ENCODE measurements at regions not wholly inside any gene's neighbourhood (a gene's known extent, or its start where the extent isn't known, plus 50 kb on each side); places are given as distances from the start of the nearest gene placed in this dataset.
"Not testable (repeated sequence)": the region's sequence is repeated elsewhere in the genome, so short reads cannot be mapped to it uniquely, and the experiment has no call there.

- ATAC-seq (no peak), DNase-seq (no peak)
- Histone ChIP-seq H3K4me1 (ENCODE audit: low read depth) (no peaks in the 10 kb centered on the region), H3K4me3 (no peak overlapping the region), H3K36me3 (ENCODE audit: low read depth) (no peaks in the 10 kb centered on the region), H3K9me3 (peaks cover 11% of the 10 kb centered on the region)
- no peak for TF ChIP-seq CTCF (IDR thresholded peaks at IDR 0.05)
- intact Hi-C loops (cut with DNase I, micrococcal nuclease): no loop called here
Measured at GRCh38 chr4:59759082-59759825, 1440.9 kb upstream of the ADGRL3 start.

- intact Hi-C loops (cut with DNase I, micrococcal nuclease): no loop called here
- Histone ChIP-seq H3K36me3 (ENCODE audit: low read depth) (no peaks in the 10 kb centered on the region), H3K4me3 (no peak overlapping the region), H3K9me3 (peaks cover 11% of the 10 kb centered on the region), H3K4me1 (ENCODE audit: low read depth) (no peaks in the 10 kb centered on the region)
- ATAC-seq (no peak), DNase-seq (no peak)
- no peak for TF ChIP-seq CTCF (IDR thresholded peaks at IDR 0.05)
Measured at GRCh38 chr4:59762344-59762743, 1437.8 kb upstream of the ADGRL3 start.

- H3K9me3 ChIP-seq: no peaks in the 10 kb centered on the region
- H3K36me3 ChIP-seq (ENCODE audit: low read depth): no peaks in the 10 kb centered on the region
- H3K4me3 ChIP-seq: no peak overlapping the region
- no peak for TF ChIP-seq CTCF (IDR thresholded peaks at IDR 0.05)
- no peaks in the 10 kb centered on the region for H3K4me1 ChIP-seq (ENCODE audit: low read depth)
- intact Hi-C loops (cut with DNase I, micrococcal nuclease): no loop called here
- ATAC-seq (no peak), DNase-seq (no peak)
Measured at GRCh38 chr4:59770601-59771264, 1429.4 kb upstream of the ADGRL3 start.

GRCh38 chr4:59772641-59773139, 1427.4 kb upstream of the ADGRL3 start:
- ATAC-seq: no peak
- no peak for DNase-seq
- Histone ChIP-seq H3K9me3 (no peaks in the 10 kb centered on the region), H3K4me1 (ENCODE audit: low read depth) (no peaks in the 10 kb centered on the region), H3K4me3 (no peak overlapping the region), H3K36me3 (ENCODE audit: low read depth) (no peaks in the 10 kb centered on the region)
- intact Hi-C loops (cut with DNase I, micrococcal nuclease): no loop called here
- TF ChIP-seq CTCF (IDR thresholded peaks at IDR 0.05): no peak

GRCh38 chr4:59780271-59780670, 1419.9 kb upstream of the ADGRL3 start:
- H3K4me3 ChIP-seq; DNase-seq; ATAC-seq; H3K4me1 ChIP-seq (ENCODE audit: low read depth); intact Hi-C loops (cut with DNase I, micrococcal nuclease); H3K36me3 ChIP-seq (ENCODE audit: low read depth); H3K9me3 ChIP-seq: not testable (repeated sequence)

- intact Hi-C loops (cut with DNase I, micrococcal nuclease): no loop called here
- Histone ChIP-seq H3K4me1 (ENCODE audit: low read depth) (no peaks in the 10 kb centered on the region), H3K36me3 (ENCODE audit: low read depth) (no peaks in the 10 kb centered on the region), H3K4me3 (no peak overlapping the region), H3K9me3 (peaks cover 12% of the 10 kb centered on the region)
- ATAC-seq (no peak), DNase-seq (no peak)
- TF ChIP-seq CTCF (IDR thresholded peaks at IDR 0.05): no peak
Measured at GRCh38 chr4:59805176-59805575, 1395.0 kb upstream of the ADGRL3 start.
